OCI-LY7 (cell line): ENCODE measurements at regions not wholly inside any gene's neighbourhood (a gene's known extent, or its start where the extent isn't known, plus 50 kb on each side); places are given as distances from the start of the nearest gene placed in this dataset.

Experiments
- EZH2phosphoT487 ChIP-seq: fragments of 200-600 bp; sonication (generic); IDR thresholded peaks from 2 replicates; pipeline ENCODE4 v1.6.1; 2018; ENCODE audit warnings: low read depth, borderline replicate concordance, mild to moderate bottlenecking, mixed run types, antibody characterized with exemption, low read length, moderate library complexity, mixed read lengths
- TF ChIP-seq, protein P1 (sequence below): fragments of 200-600 bp; sonication (generic); conservative IDR thresholded peaks from 2 replicates; pipeline ENCODE4 v1.5.1; 2014; ENCODE audit warnings: mild to moderate bottlenecking, antibody characterized with exemption, low read length, moderate library complexity, mixed read lengths

DNA sequence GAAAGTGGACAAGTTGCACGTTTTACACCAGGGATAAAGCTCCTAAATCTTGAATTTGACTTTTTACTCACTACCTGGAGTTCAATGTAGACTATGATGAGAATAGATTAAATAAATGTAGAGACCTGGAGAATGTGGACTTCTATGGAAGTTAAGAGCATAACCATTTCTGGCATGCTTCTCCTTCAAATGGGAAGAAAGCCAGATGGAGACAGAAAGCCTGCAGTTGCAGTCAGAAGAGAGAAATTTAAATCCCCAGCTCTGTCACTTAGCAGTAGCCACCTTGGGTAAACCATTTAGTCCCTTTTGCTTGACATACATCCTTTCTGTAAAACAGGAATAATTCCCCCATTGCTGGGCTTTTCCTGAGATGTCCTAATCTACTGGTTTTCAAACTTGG, 355.3 kb upstream of the AUTS2 start:
- TF ChIP-seq, protein P1, sequence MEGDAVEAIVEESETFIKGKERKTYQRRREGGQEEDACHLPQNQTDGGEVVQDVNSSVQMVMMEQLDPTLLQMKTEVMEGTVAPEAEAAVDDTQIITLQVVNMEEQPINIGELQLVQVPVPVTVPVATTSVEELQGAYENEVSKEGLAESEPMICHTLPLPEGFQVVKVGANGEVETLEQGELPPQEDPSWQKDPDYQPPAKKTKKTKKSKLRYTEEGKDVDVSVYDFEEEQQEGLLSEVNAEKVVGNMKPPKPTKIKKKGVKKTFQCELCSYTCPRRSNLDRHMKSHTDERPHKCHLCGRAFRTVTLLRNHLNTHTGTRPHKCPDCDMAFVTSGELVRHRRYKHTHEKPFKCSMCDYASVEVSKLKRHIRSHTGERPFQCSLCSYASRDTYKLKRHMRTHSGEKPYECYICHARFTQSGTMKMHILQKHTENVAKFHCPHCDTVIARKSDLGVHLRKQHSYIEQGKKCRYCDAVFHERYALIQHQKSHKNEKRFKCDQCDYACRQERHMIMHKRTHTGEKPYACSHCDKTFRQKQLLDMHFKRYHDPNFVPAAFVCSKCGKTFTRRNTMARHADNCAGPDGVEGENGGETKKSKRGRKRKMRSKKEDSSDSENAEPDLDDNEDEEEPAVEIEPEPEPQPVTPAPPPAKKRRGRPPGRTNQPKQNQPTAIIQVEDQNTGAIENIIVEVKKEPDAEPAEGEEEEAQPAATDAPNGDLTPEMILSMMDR, result no peak
- no peak for TF ChIP-seq EZH2phosphoT487
